IPS-NIHi7 (cell line): ENCODE measurements at regions not wholly inside any gene's neighbourhood (a gene's known extent, or its start where the extent isn't known, plus 50 kb on each side); places are given as distances from the start of the nearest gene placed in this dataset.
"Not testable (repeated sequence)": the region's sequence is repeated elsewhere in the genome, so short reads cannot be mapped to it uniquely, and the experiment has no call there.

Experiments used
- DNase-seq: peaks from one replicate; pipeline ENCODE4 v3.0.0; 2012; ENCODE audit warnings: mixed read lengths; ENCODE audit errors: extremely low spot score

GRCh38 chr13:50274181-50274580, 258.9 kb downstream of the KCNRG start:
- DNase-seq: no peak

GRCh38 chr13:50275392-50276063, 260.3 kb downstream of the KCNRG start:
- DNase-seq: no peak

- DNase-seq: no peak
Observed at GRCh38 chr13:50276550-50276949, 261.3 kb downstream of the KCNRG start.

- no peak for DNase-seq
Observed at GRCh38 chr13:50277127-50277526, 261.9 kb downstream of the KCNRG start.

GRCh38 chr13:50277906-50278305, 262.7 kb downstream of the KCNRG start:
- no peak for DNase-seq

GRCh38 chr13:50280441-50280937, 265.2 kb downstream of the KCNRG start:
- DNase-seq: no peak

- DNase-seq: peak; percentile 30
Observed at GRCh38 chr13:50282016-50282415, 266.8 kb downstream of the KCNRG start.

- no peak for DNase-seq
Observed at GRCh38 chr13:50283017-50283416, 267.8 kb downstream of the KCNRG start.

GRCh38 chr13:50284540-50284939, 269.3 kb downstream of the KCNRG start:
- no peak for DNase-seq

GRCh38 chr13:50285283-50285682, 270.0 kb downstream of the KCNRG start:
- DNase-seq: no peak

- no peak for DNase-seq
Observed at GRCh38 chr13:50286324-50286723, 271.1 kb downstream of the KCNRG start.

GRCh38 chr13:50290186-50290585, 274.9 kb downstream of the KCNRG start:
- DNase-seq: no peak

- DNase-seq: no peak
Observed at GRCh38 chr13:50291611-50292010, 276.4 kb downstream of the KCNRG start.

- DNase-seq: no peak
Observed at GRCh38 chr13:50292081-50292480, 276.8 kb downstream of the KCNRG start.

GRCh38 chr13:50294425-50294824, 279.2 kb downstream of the KCNRG start:
- DNase-seq: not testable (repeated sequence)

GRCh38 chr13:50299546-50300249, 284.5 kb downstream of the KCNRG start:
- no peak for DNase-seq

GRCh38 chr13:50303963-50304721, 288.9 kb downstream of the KCNRG start:
- no peak for DNase-seq

- no peak for DNase-seq
Observed at GRCh38 chr13:50306156-50306555, 290.9 kb downstream of the KCNRG start.

GRCh38 chr13:50309318-50309717, 294.1 kb downstream of the KCNRG start:
- DNase-seq: no peak

GRCh38 chr13:50309882-50310594, 294.8 kb downstream of the KCNRG start:
- peak; percentile 51 for DNase-seq

GRCh38 chr13:50310734-50311133, 295.5 kb downstream of the KCNRG start:
- DNase-seq: no peak

- DNase-seq: no peak
Observed at GRCh38 chr13:50318887-50319286, 303.6 kb downstream of the KCNRG start.
